Stimulated activated CD4-positive, alpha-beta T cell treated with anti-CD3 and anti-CD28 coated beads, TNF-alpha, amount 100 ng/mL, for 48 hours (primary cell): ENCODE measurements at regions not wholly inside any gene's neighbourhood (a gene's known extent, or its start where the extent isn't known, plus 50 kb on each side); places are given as distances from the start of the nearest gene placed in this dataset.
"Not testable (repeated sequence)": the region's sequence is repeated elsewhere in the genome, so short reads cannot be mapped to it uniquely, and the experiment has no call there.

Source experiments
- DNase-seq, 3 donors: peaks; one replicate each; pipeline ENCODE4 v3.0.0-alpha.2; 2020; ENCODE audit warnings: low read depth in 3 of 3

DNA sequence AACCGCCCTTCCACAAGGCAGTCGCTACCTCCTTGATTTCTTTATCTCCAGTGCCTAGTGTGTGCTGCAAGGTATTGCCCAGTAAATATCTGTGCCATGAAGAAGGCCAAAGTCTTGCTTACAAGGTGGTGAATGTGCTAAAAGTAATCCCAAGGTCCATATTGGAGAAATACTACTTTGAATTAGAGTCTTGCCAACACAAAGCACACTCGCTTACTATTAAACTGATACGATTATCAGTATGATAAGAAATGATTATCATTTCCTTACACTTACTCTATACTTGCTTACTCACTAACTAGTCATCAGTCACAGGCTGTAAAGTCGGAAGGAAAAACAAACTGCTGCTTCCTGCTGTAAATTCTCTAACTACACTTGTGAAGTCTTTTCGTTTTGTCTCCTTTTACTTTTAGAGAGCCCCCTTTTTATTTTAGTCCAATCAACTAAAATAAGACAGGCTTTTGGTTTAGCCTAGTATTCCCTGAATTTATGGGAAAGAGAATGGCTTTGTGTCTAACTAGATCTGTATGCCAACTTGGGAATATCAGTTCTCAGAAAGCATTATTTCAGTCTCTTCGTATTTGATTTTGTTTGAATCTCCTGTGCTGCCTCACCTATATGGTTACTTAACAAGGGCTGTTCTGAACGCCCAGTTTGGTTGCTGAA lies 107.1 kb upstream of the TSC22D2 start:
- DNase-seq = no peak

DNA sequence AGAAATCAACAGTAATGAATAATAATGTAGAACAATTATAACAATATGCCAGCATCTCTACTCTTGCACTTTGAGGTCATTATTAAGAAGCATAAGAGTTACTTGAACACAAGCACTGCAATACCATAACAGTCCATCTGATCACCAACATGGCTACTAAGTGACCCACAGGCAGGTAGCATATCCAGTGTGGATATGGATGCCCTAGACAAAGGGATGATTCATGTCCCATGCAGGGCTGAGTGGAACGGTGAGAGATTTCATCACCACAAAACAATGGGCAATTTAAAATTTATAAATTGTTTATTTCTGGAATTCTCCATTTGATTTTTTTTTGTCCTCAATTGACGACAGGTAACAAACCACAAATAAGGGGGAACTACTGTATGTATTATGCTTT lies 107.7 kb upstream of the TSC22D2 start:
- DNase-seq = no peak

DNA sequence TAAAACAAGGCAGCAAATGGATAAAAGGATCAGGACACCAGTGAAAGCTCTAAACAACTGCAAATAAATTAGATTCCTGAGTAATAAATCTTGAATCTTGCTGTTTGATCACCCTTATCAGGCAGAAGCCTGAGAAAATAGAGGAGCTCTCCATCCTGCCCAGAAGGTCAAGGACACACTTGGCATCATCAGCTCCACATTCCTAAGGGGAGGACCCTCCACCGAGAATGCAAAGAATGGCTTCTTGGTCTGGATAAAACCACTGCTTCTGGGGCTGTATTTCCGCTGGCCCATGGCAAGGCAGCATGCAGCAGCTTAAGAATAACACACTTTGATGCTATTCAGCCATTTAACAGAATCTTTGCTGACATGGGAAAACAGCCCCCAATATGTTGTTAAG lies 108.9 kb upstream of the TSC22D2 start:
- DNase-seq = no peak

DNA sequence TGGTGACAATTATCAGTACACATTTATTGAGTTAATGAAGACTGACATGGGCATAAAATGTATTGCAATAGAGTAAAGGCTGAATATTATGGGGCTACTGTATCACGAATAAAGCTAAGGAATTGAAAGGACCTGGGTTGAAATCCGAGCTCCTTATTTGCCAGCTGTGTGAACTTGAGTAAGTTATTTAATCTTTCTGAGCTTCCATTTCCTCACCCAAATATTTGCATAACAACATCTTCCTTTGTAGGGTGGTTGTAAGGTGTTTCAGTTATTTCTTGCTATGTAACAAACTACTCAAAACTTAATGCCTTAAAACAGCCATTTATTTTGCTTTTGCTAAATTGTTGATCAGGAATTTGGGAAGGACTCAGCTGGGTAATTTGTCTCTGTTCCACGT lies 111.1 kb upstream of the TSC22D2 start:
- no peak for DNase-seq

DNA sequence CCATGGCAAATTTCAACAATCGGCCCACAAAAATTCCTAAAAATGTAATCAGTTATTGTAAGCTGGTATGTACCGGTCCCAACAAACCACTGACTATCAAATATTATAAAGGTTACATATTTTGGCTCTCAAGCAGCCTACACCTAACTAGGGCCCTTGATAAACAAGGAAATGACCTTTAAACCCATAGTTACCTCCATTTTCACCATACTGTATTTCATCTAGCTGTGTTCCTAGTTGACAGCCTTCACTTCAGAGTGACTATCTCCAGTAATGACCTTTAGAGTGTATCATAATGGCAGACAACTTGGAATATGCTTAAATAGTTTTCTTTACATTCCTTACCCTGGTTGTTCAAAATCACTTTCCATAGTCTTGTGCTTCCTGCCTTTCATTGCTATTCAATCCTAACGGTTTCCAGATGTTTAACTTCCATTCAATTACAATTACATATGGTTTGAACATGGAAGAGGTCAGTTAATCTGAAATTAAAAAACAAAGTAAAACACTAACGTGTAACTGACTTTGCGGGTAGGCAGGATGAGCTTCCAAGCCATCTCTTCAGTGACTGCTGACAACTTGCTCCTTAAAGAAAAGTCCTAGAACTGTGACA lies 111.9 kb upstream of the TSC22D2 start:
- DNase-seq = no peak

DNA sequence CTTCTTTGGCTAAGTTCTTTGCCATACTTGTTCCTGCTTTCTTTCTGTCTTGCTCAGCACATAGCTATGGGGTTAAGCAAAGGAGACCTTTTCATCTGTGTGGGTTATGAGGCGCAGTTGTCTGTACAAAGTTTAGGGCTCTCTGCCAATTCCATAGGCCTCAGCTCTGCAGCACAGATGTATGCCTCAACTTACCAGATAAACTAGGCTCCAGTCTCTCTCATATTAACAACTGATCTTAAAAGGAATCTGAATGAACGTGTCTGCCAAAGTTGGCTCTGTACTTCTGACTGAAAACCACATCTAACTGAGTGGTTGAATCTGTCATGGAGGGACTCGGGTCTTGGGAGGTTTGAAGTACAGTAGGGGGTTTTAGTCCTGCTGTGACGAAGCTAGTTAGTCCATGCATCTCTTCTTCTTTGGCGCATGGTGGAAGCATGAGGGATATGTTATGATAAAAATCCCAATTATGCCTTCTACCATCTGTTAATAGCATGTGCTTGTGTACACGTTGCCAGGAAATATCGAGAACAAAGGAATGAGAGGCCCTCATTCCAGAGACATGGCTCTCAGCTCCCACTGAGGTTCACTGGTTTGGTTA lies 114.6 kb upstream of the TSC22D2 start:
- no peak for DNase-seq

DNA sequence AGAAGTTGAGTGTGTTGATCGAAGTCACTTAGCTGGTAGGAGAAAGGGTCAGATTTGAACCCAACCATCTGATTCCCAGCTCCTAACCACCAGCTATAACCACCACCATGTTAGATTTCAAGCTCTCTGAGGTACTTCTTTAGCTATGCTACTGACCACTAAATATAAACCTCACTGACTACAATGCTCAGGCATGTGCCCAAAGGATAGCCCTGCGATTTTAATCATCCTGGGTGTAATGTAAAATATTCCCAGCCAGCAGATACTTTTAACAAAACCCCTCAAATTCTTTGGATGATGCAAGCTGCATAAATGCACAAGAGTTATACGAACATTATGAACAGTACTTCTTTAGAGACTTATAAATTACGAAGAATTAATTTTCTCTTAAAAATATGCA lies 115.2 kb upstream of the TSC22D2 start:
- no peak for DNase-seq

DNA sequence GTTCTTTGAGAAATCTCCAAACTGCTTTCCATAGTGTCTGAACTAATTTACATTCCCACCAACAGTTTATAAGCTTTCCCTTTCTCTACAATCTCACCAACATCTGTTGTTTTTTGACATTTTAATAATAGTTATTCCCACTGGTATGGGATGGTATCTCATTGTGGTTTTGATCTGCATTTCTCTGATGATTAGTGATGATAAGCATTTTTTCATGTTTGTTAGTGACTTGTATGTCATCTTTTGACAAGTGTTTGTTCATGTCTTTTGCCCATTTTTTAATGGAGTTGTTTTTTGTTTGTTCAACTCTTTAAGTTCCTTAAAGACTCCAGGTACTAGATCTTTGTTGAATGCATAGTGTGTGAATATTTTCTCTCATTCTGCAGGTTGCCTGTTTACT lies 116.6 kb upstream of the TSC22D2 start:
- DNase-seq = no peak

DNA sequence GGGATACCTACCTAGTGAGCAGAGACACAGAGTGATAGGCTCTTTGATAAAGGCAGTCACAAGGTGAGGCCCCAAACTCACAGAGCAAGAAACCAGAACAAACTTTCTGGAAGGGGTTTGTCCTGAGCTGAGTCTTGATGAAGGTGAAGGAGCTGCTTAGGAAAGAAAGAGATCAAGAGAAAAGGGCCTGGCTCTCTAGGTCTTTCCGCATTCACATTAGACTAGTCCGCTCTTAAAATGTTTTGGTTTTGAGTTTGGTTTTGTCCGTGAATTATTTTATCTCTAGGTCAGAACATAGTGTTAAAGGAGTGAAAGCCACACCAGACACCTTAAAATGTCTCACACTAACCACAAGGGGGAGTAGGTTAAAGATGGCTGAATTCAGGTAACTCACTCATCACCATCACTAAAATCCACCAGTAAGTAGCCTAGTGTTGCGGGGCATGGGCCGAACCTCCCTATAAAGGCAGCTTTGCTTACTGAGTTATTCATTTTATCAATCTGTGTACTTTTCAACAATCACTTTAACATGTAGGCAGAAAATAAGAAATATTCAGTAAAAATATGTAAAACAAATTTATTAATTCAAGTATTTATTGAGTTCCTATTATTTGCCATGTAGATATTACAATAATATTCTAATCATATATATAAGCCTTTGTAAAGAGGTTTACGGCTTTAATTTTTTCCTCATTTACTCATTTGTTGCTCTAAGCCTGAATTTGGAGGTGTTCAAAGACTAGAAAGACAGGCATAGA lies 121.5 kb upstream of the TSC22D2 start:
- no peak for DNase-seq

DNA sequence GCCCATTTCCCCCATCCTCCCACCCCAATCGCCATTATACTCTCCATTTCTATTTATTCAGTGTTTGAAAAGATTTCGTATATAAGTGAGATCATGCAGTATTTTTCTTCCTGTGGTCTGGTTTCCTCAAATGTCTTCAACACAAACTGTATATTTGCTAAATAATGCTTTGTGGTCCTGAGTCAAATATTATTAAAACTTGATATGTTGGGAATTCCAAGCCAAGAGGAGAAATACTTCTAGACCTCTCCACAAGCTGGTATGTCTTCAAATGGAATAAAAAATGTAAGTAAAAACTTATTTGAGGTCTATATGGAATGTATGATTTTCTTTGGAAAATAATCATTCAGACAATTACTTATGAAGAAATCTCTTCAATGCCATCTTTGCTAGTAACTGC lies 122.5 kb upstream of the TSC22D2 start:
- DNase-seq = no peak

DNA sequence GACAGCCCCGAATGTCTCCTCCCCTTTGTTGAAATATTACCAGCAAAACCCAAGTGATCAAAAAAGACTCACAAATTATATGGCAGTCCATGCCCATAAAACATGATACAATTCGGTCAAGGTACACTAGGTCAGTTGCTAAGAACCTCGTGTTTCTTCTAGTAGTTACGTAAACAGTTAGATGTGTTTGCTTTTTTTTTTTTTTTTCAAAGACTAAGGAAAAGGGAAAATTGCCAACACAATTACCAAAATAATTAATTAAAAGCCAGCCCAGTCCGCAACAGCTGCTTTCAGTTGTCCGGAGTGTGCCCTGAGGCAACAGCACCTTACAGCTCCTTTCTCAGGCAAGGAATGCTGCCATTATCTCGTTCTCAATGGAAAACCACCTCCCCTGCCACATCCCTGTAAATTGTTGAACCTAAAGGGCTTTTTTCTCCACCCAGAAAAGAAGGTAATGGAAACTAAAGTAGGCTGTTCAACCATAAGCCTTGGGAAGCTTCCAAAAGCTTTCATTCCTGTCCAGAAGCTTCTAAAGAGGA lies 129.2 kb upstream of the TSC22D2 start:
- DNase-seq = no peak

DNA sequence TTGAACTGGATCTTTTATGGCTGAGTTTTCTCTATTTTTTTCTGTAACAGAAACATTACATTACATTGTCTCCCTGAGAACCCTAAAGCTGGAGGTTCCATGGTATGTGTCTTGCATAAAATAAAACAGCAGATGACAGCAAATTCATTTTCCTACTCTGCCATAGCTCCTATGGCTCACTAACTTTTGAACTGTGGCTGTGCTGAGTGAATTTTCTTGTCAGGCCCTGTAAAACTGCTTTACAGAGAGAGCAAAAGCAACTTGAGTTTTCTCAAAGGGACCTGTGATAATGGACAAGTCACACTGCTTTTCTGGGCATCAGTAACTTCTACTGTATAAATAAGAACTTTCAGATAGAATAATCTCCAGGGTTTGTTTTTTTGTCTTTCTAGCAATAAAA lies 129.9 kb upstream of the TSC22D2 start:
- no peak for DNase-seq

DNA sequence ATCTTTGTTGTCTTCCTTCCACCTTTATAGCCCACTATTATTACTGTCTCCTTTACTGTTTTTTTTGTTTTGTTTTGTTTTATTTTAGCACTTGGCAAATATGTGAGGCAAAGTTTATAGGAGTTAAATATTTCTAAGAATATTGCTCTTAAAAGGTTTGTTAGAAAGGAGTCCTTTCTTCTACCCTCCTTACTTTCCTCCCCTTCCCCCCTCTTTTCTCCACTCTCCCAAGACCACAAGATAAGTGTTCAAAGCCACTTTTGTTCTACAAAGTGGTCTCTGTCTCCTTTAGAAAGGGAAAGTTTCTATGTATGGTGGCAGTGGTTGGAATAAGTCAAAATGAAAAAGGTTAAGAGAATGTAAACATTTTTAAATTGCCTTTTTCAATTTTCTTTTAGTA lies 130.7 kb upstream of the TSC22D2 start:
- DNase-seq = no peak

DNA sequence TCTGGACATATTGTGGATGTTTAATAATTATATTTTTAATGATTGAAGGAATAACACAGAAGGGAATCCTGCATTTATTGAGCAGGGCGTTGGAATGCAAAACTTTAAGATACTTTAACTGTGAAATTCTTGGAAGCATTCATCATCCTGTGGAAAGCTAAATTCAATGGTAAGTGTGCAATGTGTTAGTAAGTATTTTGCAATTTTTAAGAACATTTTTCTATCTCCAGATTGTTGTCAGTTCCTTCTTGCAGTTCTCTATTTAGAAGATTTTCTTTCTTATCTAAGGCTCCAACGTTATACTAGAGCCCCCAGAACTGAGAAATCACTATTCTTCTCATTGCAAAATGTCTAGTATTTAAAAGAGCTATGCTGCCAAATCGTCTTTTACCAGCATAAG lies 132.2 kb upstream of the TSC22D2 start:
- DNase-seq = no peak

DNA sequence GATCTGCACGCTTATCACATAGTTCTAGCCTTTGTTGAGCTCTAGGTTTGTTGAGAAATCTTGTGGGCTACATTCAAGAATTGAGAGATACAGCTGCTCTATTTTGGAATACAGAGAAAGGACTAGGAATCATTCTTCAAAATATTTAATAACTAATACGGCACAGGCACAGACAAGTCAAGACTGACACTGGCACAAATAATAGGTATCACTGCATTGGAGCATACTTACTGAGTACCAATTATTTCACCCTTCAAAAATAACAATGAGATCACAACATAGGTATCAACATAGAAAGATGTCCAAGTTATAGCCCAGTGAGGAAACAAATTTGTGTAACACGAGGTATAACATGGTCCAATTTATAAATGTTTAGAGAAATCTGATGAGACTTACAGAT lies 133.7 kb upstream of the TSC22D2 start:
- DNase-seq = no peak

DNA sequence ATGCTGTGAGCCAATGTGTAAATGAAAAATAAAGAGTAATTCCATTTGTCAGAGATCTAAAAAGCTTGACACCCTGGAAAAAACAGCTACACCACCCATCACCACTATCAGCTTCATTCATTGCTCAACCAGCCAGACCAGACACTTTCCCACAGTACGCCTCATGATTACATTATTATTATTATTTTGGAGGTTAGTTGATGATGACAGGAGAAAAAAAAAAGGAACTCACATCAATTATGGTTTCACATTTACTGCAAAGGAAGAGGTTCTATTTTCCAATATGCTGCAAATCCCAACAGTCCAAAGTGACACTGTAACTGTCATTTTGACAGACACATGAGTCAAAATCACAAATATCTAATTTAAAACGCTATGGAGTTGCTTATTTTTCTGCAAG lies 134.7 kb upstream of the TSC22D2 start:
- DNase-seq = no peak

DNA sequence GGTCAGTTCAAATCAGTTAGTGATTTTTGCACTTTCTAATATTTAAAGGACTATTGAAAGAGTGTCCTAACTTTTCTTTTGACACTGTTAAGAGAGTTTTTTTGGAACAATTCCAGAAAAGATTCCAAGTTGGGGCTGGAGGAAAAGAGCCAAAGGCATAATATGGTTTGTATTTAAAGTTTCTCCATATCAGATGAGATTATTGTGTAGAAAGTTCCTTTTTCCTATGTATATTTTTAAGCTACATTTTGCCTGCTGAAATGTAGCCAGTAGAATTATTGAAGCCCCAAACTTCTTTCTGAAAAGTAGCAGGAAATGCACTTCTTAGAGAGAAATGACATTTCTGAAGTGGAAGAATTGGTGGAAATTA lies 136.5 kb upstream of the TSC22D2 start:
- DNase-seq = no peak

DNA sequence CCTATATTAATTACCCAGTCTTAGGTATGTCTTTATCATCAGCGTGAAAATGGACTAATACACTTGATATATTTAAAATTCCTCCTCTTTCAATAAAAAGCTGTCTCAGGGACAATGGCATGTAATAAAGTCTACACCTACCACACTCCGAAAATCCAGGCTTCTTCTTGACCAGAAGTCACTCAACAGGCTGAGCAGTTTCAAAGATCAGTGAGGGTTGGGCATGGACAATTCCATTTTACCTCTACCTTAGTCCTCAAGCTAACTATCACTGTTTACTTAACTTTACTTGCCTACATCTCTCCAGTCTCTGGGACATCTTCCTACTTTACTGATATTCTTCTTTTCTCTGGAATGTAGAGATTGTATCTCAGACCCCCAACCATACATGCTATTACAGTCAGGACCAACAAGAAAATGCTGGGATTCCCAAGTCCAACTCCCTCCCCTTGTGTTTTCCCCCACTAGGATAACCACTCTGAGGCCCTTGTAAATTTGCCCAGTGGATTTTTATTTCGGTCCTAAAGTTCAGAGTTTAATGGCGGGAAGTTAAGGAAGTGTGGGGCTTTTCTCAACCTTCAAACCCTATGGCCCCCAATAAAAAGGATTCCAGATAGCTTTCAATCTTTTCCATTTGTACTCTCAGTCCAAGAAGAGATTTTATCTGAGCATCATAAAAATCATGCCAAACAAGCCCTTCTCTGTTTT lies 137.1 kb upstream of the TSC22D2 start:
- DNase-seq = no peak

DNA sequence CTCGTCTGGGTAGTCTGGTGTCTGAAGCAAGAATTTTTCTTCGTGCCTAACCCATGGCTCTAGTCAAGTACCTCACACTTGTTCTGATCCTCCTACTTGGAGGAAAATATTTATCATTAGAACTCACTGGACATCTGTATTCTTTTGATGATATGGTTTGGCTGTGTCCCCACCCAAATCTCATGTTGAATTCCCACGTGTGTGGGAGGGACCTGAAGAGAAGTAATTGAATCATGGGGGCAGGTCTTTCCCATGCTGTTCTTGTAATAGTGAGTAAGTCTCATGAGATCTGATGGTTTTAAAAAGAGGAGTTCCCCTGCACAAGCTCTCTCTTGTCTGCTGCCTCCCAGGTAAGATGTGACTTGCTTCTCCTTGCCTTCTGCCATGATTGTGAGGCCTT lies 137.7 kb upstream of the TSC22D2 start:
- not testable (repeated sequence) for DNase-seq

DNA sequence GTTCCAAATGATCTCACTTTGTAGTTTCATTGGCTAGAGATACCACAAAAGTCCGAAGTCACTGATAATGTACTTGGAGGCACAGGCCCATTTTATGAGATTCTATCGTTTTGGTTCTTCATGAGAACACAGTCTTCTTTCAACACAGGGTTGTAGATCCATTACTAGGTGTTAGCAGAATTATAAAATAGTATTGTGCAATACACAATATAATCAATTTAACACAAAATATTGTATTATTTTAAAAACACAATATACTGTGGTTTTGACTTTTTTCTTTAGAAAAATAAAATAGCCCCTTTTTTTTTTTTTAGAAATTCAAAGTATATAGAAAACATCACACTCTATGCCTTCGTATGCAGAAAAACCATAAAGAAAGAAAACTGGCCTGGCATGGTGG lies 138.6 kb upstream of the TSC22D2 start:
- no peak for DNase-seq

DNA sequence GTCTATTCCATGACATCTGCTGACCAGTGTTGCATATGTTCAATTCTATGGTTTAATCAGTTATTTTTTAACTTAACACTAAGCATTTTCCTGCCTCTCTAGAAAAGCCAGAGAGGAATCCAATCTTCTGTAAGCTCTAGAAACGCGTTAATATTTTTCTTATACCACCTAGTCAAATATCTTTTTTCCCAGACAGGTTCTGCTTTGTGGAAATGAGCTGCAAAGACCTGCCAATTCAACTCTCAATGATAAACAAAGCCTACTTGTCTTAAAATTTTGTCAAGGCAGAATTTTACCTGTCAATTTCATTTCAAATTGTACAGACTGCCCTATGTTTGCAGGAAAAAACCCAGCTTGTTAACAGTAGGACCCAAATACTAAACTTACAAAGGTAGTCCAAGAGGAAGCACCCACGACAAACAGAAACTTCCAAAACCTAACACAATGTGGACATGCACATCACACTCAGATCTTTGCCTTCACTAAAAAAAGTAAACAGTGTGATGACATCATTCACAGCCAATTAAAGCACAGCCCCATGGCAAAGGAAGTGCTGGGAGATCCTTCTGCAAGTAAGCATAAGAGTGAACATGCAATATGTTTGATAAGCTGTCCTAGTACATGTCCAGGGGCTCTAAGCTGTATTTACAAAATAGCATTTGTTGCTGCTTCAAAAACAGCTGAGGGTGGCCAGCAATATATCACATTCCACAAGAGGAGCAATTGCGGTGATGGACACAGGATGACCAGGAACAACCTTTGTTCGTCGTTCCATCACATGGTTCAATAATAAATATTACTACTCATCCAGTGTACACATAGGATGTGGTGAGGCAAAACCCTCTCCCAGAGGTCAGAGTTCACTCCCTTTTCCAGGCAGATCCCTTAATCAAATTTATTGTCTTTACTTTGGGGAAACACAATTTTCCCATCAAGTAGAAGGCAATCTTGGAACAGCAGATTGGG lies 139.4 kb upstream of the TSC22D2 start:
- DNase-seq = no peak
